Neuronal stem cell (in vitro differentiated cells): ENCODE measurements at regions not wholly inside any gene's neighbourhood (a gene's known extent, or its start where the extent isn't known, plus 50 kb on each side); places are given as distances from the start of the nearest gene placed in this dataset.

ENCODE experiments used
- DNase-seq: peaks from one replicate; pipeline ENCODE4 v3.0.0-alpha.2; 2013; ENCODE audit warnings: low spot score
- H2AFZ ChIP-seq: one replicate; pipeline ENCODE4 v1.6.1; 2013; ENCODE audit warnings: mild to moderate bottlenecking, low read length, inconsistent platforms
- H2AK5ac ChIP-seq: 2 replicates; pipeline ENCODE4 v1.6.1; 2013; ENCODE audit warnings: low read depth, mild to moderate bottlenecking, inconsistent platforms, low read length, moderate library complexity, mixed read lengths
- H2BK120ac ChIP-seq: 2 replicates; pipeline ENCODE4 v1.6.1; 2013; ENCODE audit warnings: low read depth, mild to moderate bottlenecking, inconsistent platforms, low read length, moderate library complexity, mixed read lengths
- H2BK12ac ChIP-seq: one replicate; pipeline ENCODE4 v1.6.1; 2013; ENCODE audit warnings: low read length, inconsistent platforms
- H2BK15ac ChIP-seq: 2 replicates; pipeline ENCODE4 v1.6.1; 2013; ENCODE audit warnings: mild to moderate bottlenecking, low read length, inconsistent platforms, mixed read lengths
- H2BK5ac ChIP-seq: one replicate; pipeline ENCODE4 v1.6.1; 2013; ENCODE audit warnings: inconsistent platforms, mild to moderate bottlenecking, low read length, moderate library complexity
- H3K14ac ChIP-seq: one replicate; pipeline ENCODE4 v1.6.1; 2013; ENCODE audit warnings: low read length, inconsistent platforms
- H3K18ac ChIP-seq: 2 replicates; pipeline ENCODE4 v1.6.1; 2013; ENCODE audit warnings: low read length, inconsistent platforms
- H3K23ac ChIP-seq: 2 replicates; pipeline ENCODE4 v1.6.1; 2013; ENCODE audit warnings: low read depth, mild to moderate bottlenecking, mixed read lengths, low read length, inconsistent platforms; ENCODE audit not compliant: poor library complexity
- H3K27ac ChIP-seq: replicated peaks from 3 replicates; pipeline ENCODE4 v1.5.1; 2013; ENCODE audit warnings: low read length, inconsistent platforms
- H3K27me3 ChIP-seq, 3 experiments: 2 replicates each; pipeline ENCODE4 v1.6.1; 2013; ENCODE audit warnings: low read length in 3 of 3, mild to moderate bottlenecking in 2 of 3, inconsistent platforms in 1 of 3, low read depth in 1 of 3, mixed read lengths in 1 of 3, moderate library complexity in 1 of 3; ENCODE audit not compliant: control insufficient read depth in 3 of 3, insufficient read depth in 3 of 3
- H3K36me3 ChIP-seq, 2 donors: replicated peaks in 1 of 2; 2 replicates each; pipeline ENCODE4 v1.6.1; 2013; ENCODE audit warnings: low read length in 2 of 2; ENCODE audit not compliant: control insufficient read depth in 2 of 2, insufficient read depth in 2 of 2
- H3K4ac ChIP-seq: 2 replicates; pipeline ENCODE4 v1.6.1; 2013; ENCODE audit warnings: inconsistent platforms, mild to moderate bottlenecking, low read length, moderate library complexity
- H3K4me1 ChIP-seq, 2 donors: 1 replicate in 1 of 2; 2 replicates in 1 of 2; pipeline ENCODE4 v1.6.1; 2013; ENCODE audit warnings: low read length in 2 of 2, low read depth in 1 of 2; ENCODE audit not compliant: control insufficient read depth in 2 of 2, insufficient read depth in 1 of 2
- H3K4me2 ChIP-seq: one replicate; pipeline ENCODE4 v1.6.1; 2013; ENCODE audit warnings: mild to moderate bottlenecking, low read length, inconsistent platforms; ENCODE audit not compliant: insufficient read depth, poor library complexity, severe bottlenecking
- H3K4me3 ChIP-seq, 2 donors: 2 replicates each; pipeline ENCODE4 v1.5.1; 2013; ENCODE audit warnings: low read length in 2 of 2, mild to moderate bottlenecking in 2 of 2, inconsistent platforms in 1 of 2, moderate library complexity in 1 of 2
- H3K79me1 ChIP-seq: one replicate; pipeline ENCODE4 v1.6.1; 2013; ENCODE audit warnings: low read depth, mild to moderate bottlenecking, inconsistent platforms, low read length, moderate library complexity
- H3K9ac ChIP-seq: one replicate; pipeline ENCODE4 v1.6.1; 2013; ENCODE audit warnings: mild to moderate bottlenecking, low read depth, low read length, inconsistent platforms; ENCODE audit not compliant: poor library complexity
- H3K9me3 ChIP-seq, 2 donors: replicated peaks in 1 of 2; 2 replicates each; pipeline versions ENCODE3 to v1.6.1; 2013; ENCODE audit warnings: low read length in 2 of 2, mild to moderate bottlenecking in 2 of 2, inconsistent platforms in 1 of 2, low read depth in 1 of 2, mixed read lengths in 1 of 2, moderate library complexity in 1 of 2; ENCODE audit not compliant: control insufficient read depth in 2 of 2, insufficient read depth in 1 of 2
- H4K8ac ChIP-seq: one replicate; pipeline ENCODE4 v1.6.1; 2013; ENCODE audit warnings: low read depth, mild to moderate bottlenecking, inconsistent platforms, low read length, moderate library complexity
- H4K91ac ChIP-seq: one replicate; pipeline ENCODE4 v1.6.1; 2013; ENCODE audit warnings: low read length, low read depth, mild to moderate bottlenecking, inconsistent platforms; ENCODE audit not compliant: poor library complexity
- WGBS, 2 donors: extraction: QIAGEN DNeasy Blood & Tissue Kit; methylation state at CpG; one replicate each; pipeline ENCODE4 v1.1.7; 2013; ENCODE audit warnings: missing lambda C conversion rate in 2 of 2, mixed read lengths in 1 of 2; ENCODE audit not compliant: insufficient read length in 2 of 2, insufficient replicate concordance in 1 of 2; ENCODE audit errors: extremely low coverage in 2 of 2; 5-methylcytosine and 5-hydroxymethylcytosine counted together

GRCh38 chr9:136609160-136609475 is 53.6 kb upstream of the EGFL7 start:
- Histone ChIP-seq H2BK12ac (peak overlapping the region; percentile 98), H3K4me2 (no peak overlapping the region), H2BK5ac (peak overlapping the region; percentile 82), H3K36me3 (no peaks in the 10 kb centered on the region), H3K9ac (no peak overlapping the region), H2BK120ac (peak overlapping the region; percentile 100), H3K4me1 (peaks cover 19 to 58% of the 10 kb centered on the region in 2 donors), H4K8ac (no peak overlapping the region), H4K91ac (no peak overlapping the region), H3K27ac (no peak overlapping the region), H3K4ac (no peak overlapping the region), H3K79me1 (no peaks in the 10 kb centered on the region), H2AFZ (peak overlapping the region; percentile 48), H2AK5ac (peak overlapping the region; percentile 96), H3K9me3 (no peaks in the 10 kb centered on the region), H3K4me3 (no peak overlapping the region), H3K14ac (peak overlapping the region; percentile 21), H3K27me3 (peaks cover 0 to 2% (median 0%) of the 10 kb centered on the region in 3 experiments), H3K18ac (peak overlapping the region; percentile 74), H2BK15ac (peak overlapping the region; percentile 100), H3K23ac (no peak overlapping the region)
- WGBS, 2 donors = no CpG with 5 or more reads among the region's 6 CpGs
- DNase-seq = no peak

- no peak for DNase-seq
- H3K18ac ChIP-seq = peak overlapping the region; percentile 77
- H3K23ac ChIP-seq = no peak overlapping the region
- no peak overlapping the region for H3K4me3 ChIP-seq
- H3K9me3 ChIP-seq = no peaks in the 10 kb centered on the region
- H4K91ac ChIP-seq = no peak overlapping the region
- H3K79me1 ChIP-seq = no peaks in the 10 kb centered on the region
- no peaks in the 10 kb centered on the region for H3K36me3 ChIP-seq
- no peak overlapping the region for H3K4ac ChIP-seq
- H2BK12ac ChIP-seq = peak overlapping the region; percentile 98
- H3K4me2 ChIP-seq = no peak overlapping the region
- no peak overlapping the region for H3K27ac ChIP-seq
- WGBS, 2 donors = no CpG with 5 or more reads among the region's 16 CpGs
- peaks cover 0 to 2% (median 0%) of the 10 kb centered on the region in 3 experiments for H3K27me3 ChIP-seq
- peak overlapping the region; percentile 96 for H2AK5ac ChIP-seq
- no peak overlapping the region for H2BK120ac ChIP-seq
- peak overlapping the region; percentile 100 for H2BK15ac ChIP-seq
- peaks cover 18 to 55% of the 10 kb centered on the region in 2 donors for H3K4me1 ChIP-seq
- H3K9ac ChIP-seq = no peak overlapping the region
- H2BK5ac ChIP-seq = peak overlapping the region; percentile 82
- H2AFZ ChIP-seq = peak overlapping the region; percentile 48
- H3K14ac ChIP-seq = no peak overlapping the region
- H4K8ac ChIP-seq = no peak overlapping the region
Observed at GRCh38 chr9:136608348-136609159, 54.2 kb upstream of the EGFL7 start.

- Histone ChIP-seq H3K23ac (peak overlapping the region; percentile 55), H2AK5ac (peak overlapping the region; percentile 99), H3K4me3 (no peak overlapping the region), H2BK12ac (peak overlapping the region; percentile 94), H3K79me1 (no peaks in the 10 kb centered on the region), H3K4me2 (no peak overlapping the region), H3K9me3 (no peaks in the 10 kb centered on the region), H4K8ac (no peak overlapping the region), H2BK15ac (peak overlapping the region; percentile 98), H2AFZ (no peak overlapping the region), H2BK120ac (no peak overlapping the region), H3K14ac (peak overlapping the region; percentile 21), H3K18ac (peak overlapping the region; percentile 90), H4K91ac (peak overlapping the region; percentile 99), H3K27ac (no peak overlapping the region), H3K36me3 (no peaks in the 10 kb centered on the region), H3K9ac (no peak overlapping the region), H3K4me1 (peaks cover 18 to 58% of the 10 kb centered on the region in 2 donors), H3K4ac (peak overlapping the region; percentile 66), H3K27me3 (no peaks in the 10 kb centered on the region), H2BK5ac (peak overlapping the region; percentile 71)
- no CpG with 5 or more reads among the region's 17 CpGs for WGBS, 2 donors
- DNase-seq = no peak
Observed at GRCh38 chr9:136607334-136607919, 55.3 kb upstream of the EGFL7 start.

- Histone ChIP-seq H2AFZ (peak overlapping the region; percentile 56), H3K9ac (no peak overlapping the region), H3K27ac (no peak overlapping the region), H4K91ac (peak overlapping the region; percentile 65), H3K4me2 (no peak overlapping the region), H3K79me1 (no peaks in the 10 kb centered on the region), H3K18ac (peak overlapping the region; percentile 77), H3K4me1 (peaks cover 18 to 60% of the 10 kb centered on the region in 2 donors), H2AK5ac (peak overlapping the region; percentile 99), H3K23ac (peak overlapping the region; percentile 57), H3K36me3 (no peaks in the 10 kb centered on the region), H3K4ac (no peak overlapping the region), H3K27me3 (no peaks in the 10 kb centered on the region), H2BK5ac (peak overlapping the region; percentile 71), H2BK120ac (peak overlapping the region; percentile 64), H3K14ac (no peak overlapping the region), H3K9me3 (no peaks in the 10 kb centered on the region), H4K8ac (no peak overlapping the region), H2BK12ac (no peak overlapping the region), H2BK15ac (peak overlapping the region; percentile 98), H3K4me3 (no peak overlapping the region)
- WGBS, 2 donors = no CpG with 5 or more reads among the region's 19 CpGs
- no peak for DNase-seq
Observed at GRCh38 chr9:136606687-136607333, 55.9 kb upstream of the EGFL7 start.
